GM23248 (cell line): ENCODE measurements at regions not wholly inside any gene's neighbourhood (a gene's known extent, or its start where the extent isn't known, plus 50 kb on each side); places are given as distances from the start of the nearest gene placed in this dataset.
"Not testable (repeated sequence)": the region's sequence is repeated elsewhere in the genome, so short reads cannot be mapped to it uniquely, and the experiment has no call there.

Experiments
- DNase-seq: peaks from one replicate; pipeline ENCODE4 v3.0.0-alpha.2; 2015
- H2AFZ ChIP-seq: fragments of 200-600 bp; sonication (generic); 2 replicates; pipeline ENCODE4 v1.6.1; 2016; ENCODE audit warnings: antibody characterized with exemption
- H3F3A ChIP-seq: fragments of 200-600 bp; sonication (generic); 2 replicates; pipeline ENCODE4 v1.6.1; 2016; ENCODE audit warnings: mild to moderate bottlenecking, antibody characterized with exemption, mixed run types; ENCODE audit not compliant: insufficient read depth
- H3K27ac ChIP-seq: fragments of 200-600 bp; sonication (generic); 2 replicates; pipeline ENCODE4 v1.5.1; 2016; ENCODE audit warnings: mild to moderate bottlenecking
- H3K27me3 ChIP-seq: fragments of 200-600 bp; sonication (generic); replicated peaks from 2 replicates; pipeline ENCODE4 v1.6.1; 2016; ENCODE audit warnings: mild to moderate bottlenecking; ENCODE audit not compliant: insufficient read depth
- H3K36me3 ChIP-seq: fragments of 200-600 bp; sonication (generic); 2 replicates; pipeline ENCODE4 v1.6.1; 2016; ENCODE audit warnings: low read depth, mild to moderate bottlenecking
- H3K4me1 ChIP-seq: fragments of 200-600 bp; sonication (generic); 2 replicates; pipeline ENCODE4 v1.6.1; 2016; ENCODE audit warnings: mild to moderate bottlenecking; ENCODE audit not compliant: insufficient read depth
- H3K4me2 ChIP-seq: fragments of 200-600 bp; sonication (generic); one replicate; pipeline ENCODE4 v1.6.1; 2016; ENCODE audit warnings: mild to moderate bottlenecking; ENCODE audit not compliant: unreplicated experiment
- H3K4me3 ChIP-seq: fragments of 200-600 bp; sonication (generic); 2 replicates; pipeline ENCODE4 v1.5.1; 2016; ENCODE audit warnings: mild to moderate bottlenecking
- H3K79me2 ChIP-seq: fragments of 200-600 bp; sonication (generic); 2 replicates; pipeline ENCODE4 v1.6.1; 2016; ENCODE audit warnings: mild to moderate bottlenecking; ENCODE audit not compliant: insufficient read depth
- H3K9ac ChIP-seq: fragments of 200-600 bp; sonication (generic); 2 replicates; pipeline ENCODE4 v1.6.1; 2016; ENCODE audit warnings: mild to moderate bottlenecking
- H3K9me2 ChIP-seq: fragments of 200-600 bp; sonication (generic); 2 replicates; pipeline ENCODE4 v1.6.1; 2016; ENCODE audit warnings: mixed run types, mild to moderate bottlenecking, moderate library complexity; ENCODE audit not compliant: insufficient read depth
- H3K9me3 ChIP-seq: fragments of 200-600 bp; sonication (generic); one replicate; pipeline ENCODE4 v1.6.1; 2017; ENCODE audit warnings: low read depth
- H4K20me1 ChIP-seq: fragments of 200-600 bp; sonication (generic); 2 replicates; pipeline ENCODE4 v1.6.0; 2016; ENCODE audit not compliant: insufficient read depth
- EZH2 ChIP-seq: fragments of 200-600 bp; sonication (generic); IDR thresholded peaks from 2 replicates; pipeline ENCODE4 v1.6.1; 2018; ENCODE audit warnings: antibody characterized with exemption, mild to moderate bottlenecking; ENCODE audit not compliant: insufficient read depth, poor library complexity, severe bottlenecking
- EZH2phosphoT487 ChIP-seq: fragments of 200-600 bp; sonication (generic); IDR thresholded peaks from 2 replicates; pipeline ENCODE4 v1.6.1; 2018; ENCODE audit warnings: antibody characterized with exemption, moderate library complexity, mild to moderate bottlenecking, low read depth; ENCODE audit not compliant: insufficient read depth
- WGBS, 2 experiments: methylation state at CpG; one replicate each; pipeline ENCODE4 v1.1.6; 2015 to 2017; ENCODE audit warnings: low lambda C conversion rate in 2 of 2, low coverage in 1 of 2; ENCODE audit errors: missing lambda C conversion rate in 2 of 2; 5-methylcytosine and 5-hydroxymethylcytosine counted together
- in situ Hi-C: fragments of 300-500 bp; cut with MboI; formaldehyde crosslinking; loops from 2 replicates; pipeline ENCODE4 v1.15.0; 2020

- Histone ChIP-seq H3K27ac (no peak overlapping the region), H3K36me3 (no peaks in the 10 kb centered on the region), H3K4me3 (no peak overlapping the region), H3K9me3 (no peaks in the 10 kb centered on the region), H2AFZ (no peak overlapping the region), H3K27me3 (no peaks in the 10 kb centered on the region), H3K9me2 (no peaks in the 10 kb centered on the region), H4K20me1 (no peaks in the 10 kb centered on the region), H3K4me1 (no peaks in the 10 kb centered on the region), H3K4me2 (no peak overlapping the region), H3F3A (no peaks in the 10 kb centered on the region), H3K9ac (no peak overlapping the region), H3K79me2 (no peaks in the 10 kb centered on the region)
- 55 to 56% methylated on average over 7 of the region's 7 CpGs for WGBS, 2 experiments
- in situ Hi-C loops, result no loop called here
- no peak for TF ChIP-seq EZH2phosphoT487
- no peak for TF ChIP-seq EZH2
- DNase-seq, result no peak
These were observed 260.5 kb upstream of the FAT1 start for GRCh38 chr4:186984105-186984644.

- H3F3A ChIP-seq, result no peaks in the 10 kb centered on the region
- in situ Hi-C loops, result no loop called here
- H3K9me3 ChIP-seq, result no peaks in the 10 kb centered on the region
- H3K9ac ChIP-seq, result no peak overlapping the region
- no peak overlapping the region for H3K27ac ChIP-seq
- no peaks in the 10 kb centered on the region for H3K9me2 ChIP-seq
- H3K4me1 ChIP-seq, result no peaks in the 10 kb centered on the region
- H2AFZ ChIP-seq, result no peak overlapping the region
- TF ChIP-seq EZH2 (no peak), EZH2phosphoT487 (no peak)
- DNase-seq, result peak; percentile 11
- H3K36me3 ChIP-seq, result no peaks in the 10 kb centered on the region
- 3% methylated on average over 3 of the region's 3 CpGs for WGBS, 2 experiments
- no peak overlapping the region for H3K4me2 ChIP-seq
- no peaks in the 10 kb centered on the region for H4K20me1 ChIP-seq
- no peaks in the 10 kb centered on the region for H3K79me2 ChIP-seq
- H3K27me3 ChIP-seq, result peaks cover 3% of the 10 kb centered on the region; the same call in 1 of the 2 replicates
- no peak overlapping the region for H3K4me3 ChIP-seq
These were observed 276.0 kb upstream of the FAT1 start for GRCh38 chr4:186999686-187000085.

DNA sequence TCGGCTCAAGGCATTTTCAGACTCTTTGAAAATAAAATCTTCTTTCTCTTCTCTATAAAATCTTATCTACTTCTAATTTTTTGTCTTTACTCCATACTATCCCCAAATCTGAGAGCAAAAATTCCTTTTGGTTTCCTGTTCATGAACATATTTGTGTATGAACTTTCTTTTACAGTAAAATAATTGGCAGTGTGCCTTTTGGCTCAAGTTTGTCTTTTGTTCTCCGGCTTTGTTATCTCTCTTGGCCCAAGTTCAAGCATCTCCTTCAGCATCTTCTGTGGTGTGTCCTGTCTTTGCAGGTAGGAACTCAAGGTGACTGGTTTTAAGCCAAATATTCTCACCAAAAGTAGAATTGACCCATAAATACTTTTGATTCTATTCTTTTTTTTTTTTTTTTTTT, 276.6 kb upstream of the FAT1 start:
- Histone ChIP-seq H3K9ac (no peak overlapping the region), H4K20me1 (no peaks in the 10 kb centered on the region), H3K4me2 (no peak overlapping the region), H3F3A (no peaks in the 10 kb centered on the region), H2AFZ (no peak overlapping the region), H3K4me3 (no peak overlapping the region), H3K4me1 (no peaks in the 10 kb centered on the region), H3K27me3 (peaks cover 3% of the 10 kb centered on the region; the same call in 1 of the 2 replicates), H3K79me2 (no peaks in the 10 kb centered on the region), H3K9me3 (no peaks in the 10 kb centered on the region), H3K27ac (no peak overlapping the region), H3K36me3 (no peaks in the 10 kb centered on the region), H3K9me2 (no peaks in the 10 kb centered on the region)
- in situ Hi-C loops, result no loop called here
- no peak for TF ChIP-seq EZH2
- no peak for DNase-seq
- WGBS, 2 experiments, result 9 to 14% methylated on average over 2 of the region's 2 CpGs

GRCh38 chr4:187002133-187002532, 278.5 kb upstream of the FAT1 start:
- H3K27me3 ChIP-seq, H4K20me1 ChIP-seq, H3F3A ChIP-seq, H3K79me2 ChIP-seq, H3K9me3 ChIP-seq, H3K27ac ChIP-seq, H3K36me3 ChIP-seq, H2AFZ ChIP-seq, H3K4me1 ChIP-seq, DNase-seq, H3K9me2 ChIP-seq, H3K4me2 ChIP-seq, H3K4me3 ChIP-seq, in situ Hi-C loops, H3K9ac ChIP-seq: not testable (repeated sequence)
- WGBS, 2 experiments, result 63 to 67% methylated on average over 6 of the region's 6 CpGs

DNA sequence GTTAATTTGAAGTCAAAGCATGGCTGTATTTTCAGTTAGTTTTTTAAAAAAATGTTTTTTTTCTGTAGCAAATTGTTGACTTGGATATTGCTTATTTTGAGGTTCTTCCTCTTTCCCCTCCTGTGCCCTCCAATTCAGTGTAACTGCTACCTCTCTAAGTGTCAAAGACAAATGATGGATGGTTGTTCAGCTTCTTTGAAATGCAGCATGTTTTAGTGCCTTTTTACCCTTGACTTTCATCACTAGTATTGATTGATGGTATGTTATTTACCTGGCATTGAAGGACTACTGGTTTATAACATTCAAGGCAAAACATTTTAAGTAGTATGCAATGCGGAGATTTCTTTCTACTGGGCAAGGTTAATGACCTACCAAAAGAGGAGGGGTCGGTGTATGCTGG, 281.0 kb upstream of the FAT1 start:
- Histone ChIP-seq H3K36me3 (no peaks in the 10 kb centered on the region), H3K4me1 (no peaks in the 10 kb centered on the region), H3K9me3 (no peaks in the 10 kb centered on the region), H3K27ac (no peak overlapping the region), H3K9me2 (no peaks in the 10 kb centered on the region), H3K27me3 (peaks cover 8% of the 10 kb centered on the region; the same call in 1 of the 2 replicates), H2AFZ (no peak overlapping the region), H3K4me2 (no peak overlapping the region), H3K79me2 (no peaks in the 10 kb centered on the region), H4K20me1 (no peaks in the 10 kb centered on the region), H3F3A (no peaks in the 10 kb centered on the region), H3K9ac (no peak overlapping the region), H3K4me3 (no peak overlapping the region)
- WGBS, 2 experiments, result 29 to 37% methylated on average over 2 of the region's 2 CpGs
- no peak for TF ChIP-seq EZH2phosphoT487
- in situ Hi-C loops, result no loop called here
- no peak for DNase-seq
